BE2C (cell line): ENCODE measurements at regions not wholly inside any gene's neighbourhood (a gene's known extent, or its start where the extent isn't known, plus 50 kb on each side); places are given as distances from the start of the nearest gene placed in this dataset.

Source experiments
- DNase-seq: peaks from one replicate; pipeline ENCODE4 v3.0.0-alpha.2; 2020
- H3K27me3 ChIP-seq: fragments of 250-450 bp; sonication (Bioruptor Pico); 2 replicates; pipeline ENCODE4 v1.5.1; 2020; ENCODE audit warnings: mild to moderate bottlenecking
- H3K36me3 ChIP-seq: fragments of 250-450 bp; sonication (Bioruptor Pico); 2 replicates; pipeline ENCODE4 v1.5.1; 2020; ENCODE audit warnings: mild to moderate bottlenecking
- H3K4me1 ChIP-seq: fragments of 250-450 bp; sonication (Bioruptor Pico); 2 replicates; pipeline ENCODE4 v1.5.1; 2020
- H3K4me3 ChIP-seq: 2 replicates; pipeline ENCODE4 v1.5.1; 2011; ENCODE audit warnings: low read depth, low read length
- H3K9me3 ChIP-seq: fragments of 250-450 bp; sonication (Bioruptor Pico); 2 replicates; pipeline ENCODE4 v1.5.1; 2020
- TF ChIP-seq, protein P1 (sequence below): IDR thresholded peaks from 2 replicates; pipeline ENCODE4 v1.5.1; 2012; ENCODE audit warnings: mild to moderate bottlenecking, low read depth, low read length

DNA sequence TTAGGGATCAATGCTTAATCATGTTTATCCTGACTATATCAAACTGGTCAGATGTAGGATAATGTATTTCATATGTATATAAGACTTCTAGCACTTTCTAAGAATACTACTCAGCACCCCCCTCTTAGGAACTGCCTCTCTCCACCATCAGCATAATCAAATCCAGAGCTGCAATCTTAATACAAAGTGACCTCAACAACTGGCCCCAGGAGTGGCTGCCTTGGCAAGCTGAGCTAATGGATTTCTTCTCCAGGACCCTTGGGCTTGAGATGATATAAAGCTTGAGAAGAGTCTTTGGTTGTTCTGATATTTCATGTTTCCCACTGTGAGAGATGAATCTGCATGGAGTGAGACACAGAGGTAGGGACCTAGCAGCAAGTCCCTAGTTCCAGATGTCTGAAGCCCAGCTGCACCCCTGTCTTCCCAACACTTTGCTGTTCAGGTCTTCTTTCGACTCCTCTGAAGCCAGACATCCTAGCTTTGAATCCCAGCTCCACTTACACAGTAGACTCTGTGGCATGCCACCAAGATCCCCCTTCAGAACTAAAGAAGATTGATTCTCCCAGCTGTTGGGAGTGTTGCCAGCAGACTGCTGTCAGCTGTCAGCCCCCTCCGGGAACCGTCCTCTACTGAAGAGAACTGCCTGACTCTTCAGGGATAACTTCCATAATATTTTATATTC is 309.3 kb upstream of the UBE2E2 start:
- Histone ChIP-seq H3K36me3 (no peaks in the 10 kb centered on the region), H3K27me3 (no peaks in the 10 kb centered on the region), H3K4me1 (no peaks in the 10 kb centered on the region), H3K4me3 (no peak overlapping the region), H3K9me3 (no peaks in the 10 kb centered on the region)
- DNase-seq, result no peak
- TF ChIP-seq, protein P1, sequence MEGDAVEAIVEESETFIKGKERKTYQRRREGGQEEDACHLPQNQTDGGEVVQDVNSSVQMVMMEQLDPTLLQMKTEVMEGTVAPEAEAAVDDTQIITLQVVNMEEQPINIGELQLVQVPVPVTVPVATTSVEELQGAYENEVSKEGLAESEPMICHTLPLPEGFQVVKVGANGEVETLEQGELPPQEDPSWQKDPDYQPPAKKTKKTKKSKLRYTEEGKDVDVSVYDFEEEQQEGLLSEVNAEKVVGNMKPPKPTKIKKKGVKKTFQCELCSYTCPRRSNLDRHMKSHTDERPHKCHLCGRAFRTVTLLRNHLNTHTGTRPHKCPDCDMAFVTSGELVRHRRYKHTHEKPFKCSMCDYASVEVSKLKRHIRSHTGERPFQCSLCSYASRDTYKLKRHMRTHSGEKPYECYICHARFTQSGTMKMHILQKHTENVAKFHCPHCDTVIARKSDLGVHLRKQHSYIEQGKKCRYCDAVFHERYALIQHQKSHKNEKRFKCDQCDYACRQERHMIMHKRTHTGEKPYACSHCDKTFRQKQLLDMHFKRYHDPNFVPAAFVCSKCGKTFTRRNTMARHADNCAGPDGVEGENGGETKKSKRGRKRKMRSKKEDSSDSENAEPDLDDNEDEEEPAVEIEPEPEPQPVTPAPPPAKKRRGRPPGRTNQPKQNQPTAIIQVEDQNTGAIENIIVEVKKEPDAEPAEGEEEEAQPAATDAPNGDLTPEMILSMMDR, result no peak

DNA sequence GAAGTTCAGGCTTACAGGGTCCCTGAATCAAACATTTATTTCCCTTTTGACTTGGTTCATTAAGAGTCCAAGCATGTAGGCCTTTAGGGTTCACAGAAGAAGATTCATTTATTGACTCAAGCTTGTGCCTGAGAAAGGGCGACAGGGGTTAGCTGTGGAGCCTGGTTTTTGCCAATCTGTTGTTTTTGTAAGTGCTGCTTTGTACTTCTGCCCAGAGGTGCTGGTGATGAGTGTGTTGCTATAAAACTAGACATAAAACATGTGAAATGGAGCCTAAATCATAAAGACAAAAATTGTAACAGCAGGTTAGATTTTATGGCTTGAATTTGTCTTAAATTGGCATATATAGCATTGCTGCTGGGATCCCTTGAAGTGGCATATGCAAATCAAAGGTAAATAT is 308.3 kb upstream of the UBE2E2 start:
- Histone ChIP-seq H3K9me3 (no peaks in the 10 kb centered on the region), H3K27me3 (no peaks in the 10 kb centered on the region), H3K4me3 (no peak overlapping the region), H3K4me1 (no peaks in the 10 kb centered on the region), H3K36me3 (no peaks in the 10 kb centered on the region)
- TF ChIP-seq, protein P1, result no peak
- no peak for DNase-seq

DNA sequence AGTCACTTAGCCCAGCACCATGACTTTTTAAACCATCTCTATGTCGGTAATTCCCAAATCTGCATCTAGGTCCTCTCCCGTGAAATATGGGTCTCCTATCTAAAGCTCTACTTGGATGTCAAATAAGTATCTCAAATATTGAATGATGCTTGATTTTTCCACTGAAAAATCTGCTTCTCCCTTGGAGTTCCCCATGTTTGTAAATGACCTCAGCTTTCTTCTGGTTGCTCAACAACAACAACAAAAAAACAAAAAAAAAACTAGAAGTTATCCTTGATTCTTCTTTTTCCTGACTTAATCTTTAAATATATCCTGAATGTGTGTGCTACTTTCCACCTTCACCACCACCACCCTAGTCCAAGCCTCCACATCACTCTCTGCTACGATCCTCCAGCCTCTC is 307.5 kb upstream of the UBE2E2 start:
- DNase-seq, result no peak

DNA sequence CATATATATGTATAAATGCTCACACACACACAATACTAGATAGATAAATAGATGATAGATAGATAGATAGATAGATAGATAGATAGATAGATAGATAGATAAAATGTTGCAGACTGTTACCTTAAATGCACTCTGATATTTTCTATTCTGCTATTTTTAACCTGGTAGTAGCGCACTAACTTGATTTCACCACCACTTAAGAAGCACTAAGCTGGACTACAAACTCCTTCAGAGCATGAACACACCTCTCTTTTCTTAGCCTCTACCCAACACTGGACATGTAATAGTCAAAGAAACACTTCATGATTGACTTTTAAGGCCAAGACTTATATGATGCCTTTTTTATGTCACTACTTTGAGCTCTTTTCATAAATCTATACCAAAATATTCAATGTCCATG is 304.6 kb upstream of the UBE2E2 start:
- no peak overlapping the region for H3K4me3 ChIP-seq
- no peaks in the 10 kb centered on the region for H3K4me1 ChIP-seq
- no peaks in the 10 kb centered on the region for H3K27me3 ChIP-seq
- DNase-seq, result no peak
- TF ChIP-seq, protein P1, result no peak
- no peaks in the 10 kb centered on the region for H3K36me3 ChIP-seq
- no peaks in the 10 kb centered on the region for H3K9me3 ChIP-seq

More for the DNA sequence above, 307.5 kb upstream of the UBE2E2 start:
- Histone ChIP-seq H3K4me3 (no peak overlapping the region), H3K4me1 (no peaks in the 10 kb centered on the region), H3K36me3 (no peaks in the 10 kb centered on the region), H3K9me3 (no peaks in the 10 kb centered on the region), H3K27me3 (no peaks in the 10 kb centered on the region)
- TF ChIP-seq, protein P1, result no peak

DNA sequence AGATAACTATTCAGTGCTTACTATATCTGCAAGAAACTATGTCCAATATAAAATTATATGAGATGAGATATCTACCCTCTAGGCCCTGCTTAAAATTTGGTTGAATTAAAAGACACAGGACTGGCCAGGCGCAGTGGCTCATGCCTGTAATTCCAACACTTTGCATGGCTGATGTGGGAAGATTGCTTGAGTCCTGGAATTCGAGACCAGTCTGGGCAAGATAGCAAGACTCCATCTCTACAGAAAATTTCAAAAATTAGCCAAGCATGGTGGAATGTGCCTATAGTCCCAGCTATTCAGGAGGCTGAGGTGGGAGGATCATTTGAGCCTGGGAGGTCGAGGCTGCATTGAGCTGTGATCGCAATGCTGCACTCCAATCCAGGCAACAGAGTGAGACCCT is 303.7 kb upstream of the UBE2E2 start:
- H3K4me3 ChIP-seq, result no peak overlapping the region
- H3K27me3 ChIP-seq, result no peaks in the 10 kb centered on the region
- H3K9me3 ChIP-seq, result no peaks in the 10 kb centered on the region
- TF ChIP-seq, protein P1, result no peak
- H3K36me3 ChIP-seq, result no peaks in the 10 kb centered on the region
- DNase-seq, result no peak
- H3K4me1 ChIP-seq, result no peaks in the 10 kb centered on the region

DNA sequence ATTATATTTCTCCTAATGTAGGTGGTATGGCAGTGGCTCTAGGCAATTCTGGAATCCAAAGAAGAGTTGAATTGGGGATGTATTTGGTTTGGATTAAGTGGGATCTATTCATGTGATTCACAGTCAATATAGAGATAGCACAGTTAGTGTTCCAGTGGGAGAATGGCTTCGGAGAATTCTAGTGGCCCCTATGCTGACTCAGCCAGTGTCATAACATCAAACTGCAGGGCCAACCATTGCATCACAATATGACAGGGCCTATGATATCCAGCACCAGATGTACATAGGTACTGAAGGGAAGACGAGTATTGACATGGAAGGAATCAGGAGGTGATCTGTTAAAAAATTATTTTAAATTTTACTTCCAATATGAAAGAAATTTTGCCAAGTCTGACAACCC is 302.8 kb upstream of the UBE2E2 start:
- DNase-seq, result no peak
- no peak overlapping the region for H3K4me3 ChIP-seq
- no peaks in the 10 kb centered on the region for H3K9me3 ChIP-seq
- TF ChIP-seq, protein P1, result no peak
- no peaks in the 10 kb centered on the region for H3K4me1 ChIP-seq
- no peaks in the 10 kb centered on the region for H3K36me3 ChIP-seq
- no peaks in the 10 kb centered on the region for H3K27me3 ChIP-seq
